ENCODE measurements at regions not wholly inside any gene's neighbourhood (a gene's known extent, or its start where the extent isn't known, plus 50 kb on each side); places are given as distances from the start of the nearest gene placed in this dataset.
"Not testable (repeated sequence)": the region's sequence is repeated elsewhere in the genome, so short reads cannot be mapped to it uniquely, and the experiment has no call there.

- H3K4me3 ChIP-seq (ENCODE audit: low read depth, low read length), result no peak overlapping the region
- DNase-seq (ENCODE audit: low read depth), result no peak
- TF ChIP-seq, protein P1, sequence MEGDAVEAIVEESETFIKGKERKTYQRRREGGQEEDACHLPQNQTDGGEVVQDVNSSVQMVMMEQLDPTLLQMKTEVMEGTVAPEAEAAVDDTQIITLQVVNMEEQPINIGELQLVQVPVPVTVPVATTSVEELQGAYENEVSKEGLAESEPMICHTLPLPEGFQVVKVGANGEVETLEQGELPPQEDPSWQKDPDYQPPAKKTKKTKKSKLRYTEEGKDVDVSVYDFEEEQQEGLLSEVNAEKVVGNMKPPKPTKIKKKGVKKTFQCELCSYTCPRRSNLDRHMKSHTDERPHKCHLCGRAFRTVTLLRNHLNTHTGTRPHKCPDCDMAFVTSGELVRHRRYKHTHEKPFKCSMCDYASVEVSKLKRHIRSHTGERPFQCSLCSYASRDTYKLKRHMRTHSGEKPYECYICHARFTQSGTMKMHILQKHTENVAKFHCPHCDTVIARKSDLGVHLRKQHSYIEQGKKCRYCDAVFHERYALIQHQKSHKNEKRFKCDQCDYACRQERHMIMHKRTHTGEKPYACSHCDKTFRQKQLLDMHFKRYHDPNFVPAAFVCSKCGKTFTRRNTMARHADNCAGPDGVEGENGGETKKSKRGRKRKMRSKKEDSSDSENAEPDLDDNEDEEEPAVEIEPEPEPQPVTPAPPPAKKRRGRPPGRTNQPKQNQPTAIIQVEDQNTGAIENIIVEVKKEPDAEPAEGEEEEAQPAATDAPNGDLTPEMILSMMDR (IDR thresholded peaks at IDR 0.05; ENCODE audit: insufficient read depth, low read depth, low read length, missing control alignments), result no peak
These were observed 209.4 kb upstream of the FOXK1 start for GRCh38 chr7:4472728-4473127.

GRCh38 chr7:4479367-4480039, 202.6 kb upstream of the FOXK1 start:
- H3K4me3 ChIP-seq (ENCODE audit: low read depth, low read length), result no peak overlapping the region

DNA sequence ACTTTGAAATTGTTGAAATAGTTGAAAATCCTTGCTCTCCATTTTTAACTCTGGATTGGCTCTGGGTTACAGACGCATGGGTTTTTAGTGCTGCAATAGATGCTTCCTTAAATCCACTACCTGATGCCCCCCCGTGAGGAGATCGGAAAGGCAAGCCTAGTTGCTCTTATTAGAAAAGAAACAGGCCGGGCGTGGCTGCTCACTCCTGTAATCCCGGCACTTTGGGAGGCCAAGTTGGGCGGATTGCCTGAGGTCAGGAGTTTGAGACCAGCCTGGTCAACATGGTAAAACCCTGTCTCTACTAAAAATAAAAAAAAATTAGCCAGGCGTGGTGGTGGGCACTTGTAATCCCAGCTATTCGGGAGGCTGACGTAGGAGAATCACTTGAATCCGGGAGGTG, 202.0 kb upstream of the FOXK1 start:
- DNase-seq (ENCODE audit: low read depth); H3K4me3 ChIP-seq (ENCODE audit: low read depth, low read length): not testable (repeated sequence)

More at GRCh38 chr7:4479367-4480039, 202.6 kb upstream of the FOXK1 start:
- DNase-seq (ENCODE audit: low read depth), result peak; percentile 13
- TF ChIP-seq, protein P1 (IDR thresholded peaks at IDR 0.05; ENCODE audit: insufficient read depth, low read depth, low read length, missing control alignments), result no peak

DNA sequence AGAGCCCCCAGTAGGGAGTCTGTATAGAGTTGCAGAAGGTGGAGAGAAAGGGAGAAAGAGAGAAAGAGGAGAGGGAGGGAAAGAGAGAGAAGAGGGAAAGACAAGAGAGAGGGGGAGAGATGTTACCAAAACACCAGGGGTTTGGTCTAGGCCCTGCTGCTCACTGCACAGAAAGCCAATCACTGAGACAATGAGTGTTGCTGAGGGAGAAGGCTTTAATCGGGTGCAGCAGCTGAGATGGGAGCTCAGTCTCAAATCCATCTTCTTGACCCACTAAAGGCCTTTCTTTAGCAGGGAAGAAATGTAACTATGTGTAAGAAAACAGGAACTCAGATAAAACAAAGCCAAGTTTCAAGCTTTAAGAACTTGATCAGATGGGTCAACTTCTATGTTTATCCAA, 198.2 kb upstream of the FOXK1 start:
- TF ChIP-seq, protein P1 (IDR thresholded peaks at IDR 0.05; ENCODE audit: insufficient read depth, low read depth, low read length, missing control alignments), result no peak
- H3K4me3 ChIP-seq (ENCODE audit: low read depth, low read length), result no peak overlapping the region
- no peak for DNase-seq (ENCODE audit: low read depth)

- TF ChIP-seq, protein P1 (IDR thresholded peaks at IDR 0.05; ENCODE audit: insufficient read depth, low read depth, low read length, missing control alignments), result no peak
- no peak for DNase-seq (ENCODE audit: low read depth)
- no peak overlapping the region for H3K4me3 ChIP-seq (ENCODE audit: low read depth, low read length)
These were observed 197.6 kb upstream of the FOXK1 start for GRCh38 chr7:4484545-4484944.

DNA sequence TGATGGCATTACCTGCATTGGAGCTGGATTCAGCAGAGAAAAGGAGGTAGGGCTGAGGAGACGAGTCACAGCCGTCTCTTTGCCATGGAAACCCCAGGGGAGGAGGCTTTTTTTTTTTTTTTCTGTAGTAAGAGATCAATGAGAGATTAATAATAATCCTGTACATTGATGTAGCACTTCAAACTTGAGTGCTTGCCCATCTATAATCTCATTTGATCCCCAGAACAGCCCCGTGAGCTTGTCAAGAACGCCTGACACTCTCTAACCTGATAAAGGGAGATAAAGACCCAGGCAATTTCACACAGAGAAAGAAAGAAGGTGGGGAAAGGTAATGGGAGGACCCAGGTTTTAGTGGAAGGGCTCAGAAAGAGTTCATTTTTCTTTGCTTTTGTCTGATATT, 195.2 kb upstream of the FOXK1 start:
- TF ChIP-seq, protein P1 (IDR thresholded peaks at IDR 0.05; ENCODE audit: insufficient read depth, low read depth, low read length, missing control alignments), result no peak
- no peak overlapping the region for H3K4me3 ChIP-seq (ENCODE audit: low read depth, low read length)
- DNase-seq (ENCODE audit: low read depth), result no peak

GRCh38 chr7:4496911-4497310, 185.2 kb upstream of the FOXK1 start:
- H3K4me3 ChIP-seq (ENCODE audit: low read depth, low read length); DNase-seq (ENCODE audit: low read depth): not testable (repeated sequence)

- no peak for DNase-seq (ENCODE audit: low read depth)
- TF ChIP-seq, protein P1 (IDR thresholded peaks at IDR 0.05; ENCODE audit: insufficient read depth, low read depth, low read length, missing control alignments), result no peak
- no peak overlapping the region for H3K4me3 ChIP-seq (ENCODE audit: low read depth, low read length)
These were observed 181.3 kb upstream of the FOXK1 start for GRCh38 chr7:4500812-4501211.

DNA sequence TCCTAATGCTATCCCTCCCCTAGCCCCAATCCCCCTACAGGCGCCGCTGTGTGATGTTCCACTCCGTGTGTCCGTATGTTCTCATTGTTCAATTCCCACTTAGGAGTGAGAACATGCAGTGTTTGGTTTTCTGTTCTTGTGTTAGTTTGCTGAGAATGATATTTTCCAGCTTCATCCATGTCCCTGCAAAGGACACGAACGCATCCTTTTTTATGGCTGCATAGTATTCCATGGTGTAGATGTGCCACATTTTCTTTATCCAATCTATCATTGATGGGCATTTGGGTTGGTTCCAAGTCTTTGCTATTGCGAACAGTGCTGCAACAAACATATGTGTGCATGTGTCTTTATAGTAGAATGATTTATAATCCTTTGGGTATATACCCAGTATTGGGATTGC, 174.2 kb upstream of the FOXK1 start:
- not testable (repeated sequence) for DNase-seq (ENCODE audit: low read depth); H3K4me3 ChIP-seq (ENCODE audit: low read depth, low read length)
